H1 (cell line): ENCODE measurements at regions not wholly inside any gene's neighbourhood (a gene's known extent, or its start where the extent isn't known, plus 50 kb on each side); places are given as distances from the start of the nearest gene placed in this dataset.

ENCODE experiments used
- CTCF ChIA-PET: fragments of 300-600 bp; sonication (Branson Sonifier 250); formaldehyde crosslinking; loops from one replicate; lab custom pipeline; 2021; ENCODE audit not compliant: partially characterized antibody; lab: Charles Lee
- POLR2A ChIA-PET: fragments of 300-600 bp; sonication (Branson Sonifier 250); formaldehyde crosslinking; loops from one replicate; lab custom pipeline; 2021; ENCODE audit warnings: inconsistent platforms; ENCODE audit not compliant: partially characterized antibody; lab: Charles Lee
- DNase-seq, 2 experiments: peaks; one replicate each; pipeline versions ENCODE4 v3.0.0 to v3.0.0-alpha.2; 2010 to 2022; ENCODE audit warnings: low spot score in 2 of 2, low read depth in 1 of 2, mixed read lengths in 1 of 2
- FAIRE-seq: peaks from 2 replicates; lab custom pipeline; 2011; peaks lifted over from hg19 to GRCh38; lab: Jason Lieb, UNC
- H2AFZ ChIP-seq: 2 replicates; pipeline ENCODE4 v1.8.1; 2012; ENCODE audit warnings: low read length, inconsistent platforms
- H2AK5ac ChIP-seq: 2 replicates; pipeline ENCODE4 v1.6.1; 2013; ENCODE audit warnings: low read depth, low read length
- H2BK120ac ChIP-seq: replicated peaks from 2 replicates; pipeline ENCODE3; 2013; ENCODE audit warnings: low read depth, low read length, inconsistent platforms
- H2BK12ac ChIP-seq: 2 replicates; pipeline ENCODE4 v1.6.1; 2013; ENCODE audit warnings: low read depth, low read length
- H2BK15ac ChIP-seq: 2 replicates; pipeline ENCODE4 v1.6.1; 2013; ENCODE audit warnings: low read length
- H2BK20ac ChIP-seq: 2 replicates; pipeline ENCODE4 v1.6.1; 2013; ENCODE audit warnings: low read length
- H2BK5ac ChIP-seq: 2 replicates; pipeline ENCODE4 v1.6.1; 2013; ENCODE audit warnings: low read depth, low read length
- H3K14ac ChIP-seq: 2 replicates; pipeline ENCODE4 v1.6.1; 2013; ENCODE audit warnings: inconsistent platforms; ENCODE audit not compliant: insufficient read length
- H3K18ac ChIP-seq: 2 replicates; pipeline ENCODE4 v1.6.1; 2013; ENCODE audit warnings: low read length; ENCODE audit errors: extremely low read depth
- H3K23ac ChIP-seq: 2 replicates; pipeline ENCODE4 v1.6.1; 2013; ENCODE audit warnings: inconsistent platforms; ENCODE audit not compliant: insufficient read length
- H3K23me2 ChIP-seq: 2 replicates; pipeline ENCODE4 v1.6.1; 2013; ENCODE audit warnings: low read depth, low read length
- H3K27ac ChIP-seq: 2 replicates; pipeline ENCODE4 v1.6.1; 2011; ENCODE audit warnings: low read depth, low read length, inconsistent platforms
- H3K27me3 ChIP-seq, 4 experiments: replicated peaks in 1 of 4; 1 replicate in 1 of 4; 2 replicates in 3 of 4; pipeline versions ENCODE4 v1.6.1 to v1.8.1; 2011 to 2013; ENCODE audit warnings: low read length in 3 of 4, mild to moderate bottlenecking in 3 of 4, inconsistent platforms in 2 of 4, mixed read lengths in 2 of 4, moderate library complexity in 1 of 4; ENCODE audit not compliant: control insufficient read depth in 3 of 4, insufficient read depth in 3 of 4; ENCODE audit errors: extremely low read depth in 1 of 4
- H3K36me3 ChIP-seq, 4 experiments: 2 replicates each; pipeline versions ENCODE4 v1.6.1 to v1.8.1; 2011 to 2013; ENCODE audit warnings: mild to moderate bottlenecking in 4 of 4, low read length in 3 of 4, moderate library complexity in 2 of 4, control low read depth in 1 of 4, inconsistent platforms in 1 of 4; ENCODE audit not compliant: insufficient read depth in 4 of 4, control insufficient read depth in 2 of 4
- H3K4ac ChIP-seq: replicated peaks from 2 replicates; pipeline ENCODE3; 2013; ENCODE audit warnings: low read length, low read depth, mixed read lengths, inconsistent platforms; ENCODE audit not compliant: insufficient read length
- H3K4me1 ChIP-seq, 4 experiments: replicated peaks in 1 of 4; 1 replicate in 1 of 4; 2 replicates in 3 of 4; pipeline versions ENCODE4 v1.6.1 to v1.8.1; 2011 to 2013; ENCODE audit warnings: low read length in 3 of 4, inconsistent platforms in 2 of 4, mixed read lengths in 1 of 4; ENCODE audit not compliant: insufficient read depth in 4 of 4, control insufficient read depth in 3 of 4
- H3K4me2 ChIP-seq, 2 experiments: 2 replicates each; pipeline versions ENCODE4 v1.6.1 to v1.8.1; 2011 to 2013; ENCODE audit warnings: low read depth in 2 of 2, low read length in 2 of 2, control low read depth in 1 of 2, inconsistent platforms in 1 of 2, mild to moderate bottlenecking in 1 of 2; ENCODE audit not compliant: insufficient read depth in 1 of 2
- H3K4me3 ChIP-seq, 4 experiments: fragments of 200-600, 300-600 bp in 1 of 4; sonication (generic), shearing (Covaris generic), sonication (Bioruptor Twin) in 1 of 4; 2 replicates each; pipeline versions ENCODE4 v1.5.1 to v1.8.1; 2011 to 2016; ENCODE audit warnings: low read length in 4 of 4, low read depth in 3 of 4, control low read depth in 2 of 4, inconsistent platforms in 2 of 4, mild to moderate bottlenecking in 2 of 4, mixed read lengths in 1 of 4, moderate library complexity in 1 of 4; ENCODE audit not compliant: insufficient read depth in 2 of 4; ENCODE audit errors: extremely low read depth in 1 of 4
- H3K56ac ChIP-seq: replicated peaks from 2 replicates; pipeline ENCODE3; 2013; ENCODE audit warnings: low read depth, mild to moderate bottlenecking, mixed read lengths, low read length, inconsistent platforms; ENCODE audit not compliant: insufficient read length
- H3K79me1 ChIP-seq: 2 replicates; pipeline ENCODE4 v1.6.1; 2013; ENCODE audit warnings: low read depth, low read length, control low read depth
- H3K79me2 ChIP-seq, 2 experiments: 2 replicates each; pipeline versions ENCODE4 v1.6.1 to v1.8.1; 2012 to 2013; ENCODE audit warnings: low read length in 2 of 2, mild to moderate bottlenecking in 2 of 2, inconsistent platforms in 1 of 2; ENCODE audit not compliant: insufficient read depth in 2 of 2, control insufficient read depth in 1 of 2
- H3K9ac ChIP-seq, 4 experiments: replicated peaks in 1 of 4; 1 replicate in 1 of 4; 2 replicates in 3 of 4; pipeline versions ENCODE4 v1.6.1 to v1.8.1; 2011 to 2013; ENCODE audit warnings: low read depth in 3 of 4, low read length in 3 of 4, control low read depth in 2 of 4, mild to moderate bottlenecking in 2 of 4, moderate library complexity in 2 of 4, inconsistent platforms in 1 of 4; ENCODE audit errors: extremely low read depth in 1 of 4
- H3K9me3 ChIP-seq, 2 experiments: 2 replicates each; pipeline versions ENCODE4 v1.6.1 to v1.8.1; 2012 to 2013; ENCODE audit warnings: mild to moderate bottlenecking in 2 of 2, moderate library complexity in 2 of 2, control low read depth in 1 of 2, inconsistent platforms in 1 of 2, low read depth in 1 of 2, low read length in 1 of 2, mixed read lengths in 1 of 2; ENCODE audit not compliant: insufficient read depth in 2 of 2
- H4K20me1 ChIP-seq, 2 experiments: replicated peaks in 1 of 2; 2 replicates each; pipeline versions ENCODE3 to v1.8.1; 2011 to 2013; ENCODE audit warnings: inconsistent platforms in 2 of 2, low read length in 2 of 2, mild to moderate bottlenecking in 1 of 2; ENCODE audit not compliant: insufficient read depth in 2 of 2, control insufficient read depth in 1 of 2
- H4K5ac ChIP-seq: 2 replicates; pipeline ENCODE4 v1.6.1; 2013; ENCODE audit warnings: low read length, low read depth, mixed read lengths, inconsistent platforms; ENCODE audit not compliant: insufficient read length
- H4K8ac ChIP-seq: 2 replicates; pipeline ENCODE4 v1.8.0; 2013; ENCODE audit warnings: mild to moderate bottlenecking, moderate library complexity, low read length, inconsistent platforms; ENCODE audit not compliant: insufficient read depth; ENCODE audit errors: extremely low read depth
- H4K91ac ChIP-seq: replicated peaks from 2 replicates; pipeline ENCODE3; 2013; ENCODE audit warnings: low read length, mixed read lengths, inconsistent platforms; ENCODE audit not compliant: insufficient read length
- BRCA1 ChIP-seq: IDR thresholded peaks from 2 replicates; pipeline ENCODE4 v1.6.1; 2012; ENCODE audit warnings: low read depth, low read length, improper control_type of control experiment
- CBX8 ChIP-seq: fragments of 300-800, 300-1000 bp; sonication (generic); IDR thresholded peaks from 2 replicates; pipeline ENCODE4 v1.7.1; 2016; ENCODE audit warnings: low read depth, low read length, borderline replicate concordance
- POU5F1 ChIP-seq: IDR thresholded peaks from 2 replicates; pipeline ENCODE4 v1.6.1; 2011; ENCODE audit warnings: low read depth, mild to moderate bottlenecking, low read length, moderate library complexity
- RNF2 ChIP-seq: fragments of 200-900, 300-1000 bp; sonication (generic); IDR thresholded peaks from 2 replicates; pipeline ENCODE4 v1.7.1; 2016; ENCODE audit warnings: borderline replicate concordance, low read depth, mild to moderate bottlenecking, antibody characterized with exemption, low read length; ENCODE audit not compliant: poor library complexity, severe bottlenecking; ENCODE audit errors: missing control alignments
- WGBS, 2 experiments: shearing (Covaris generic) in 1 of 2; methylation state at CpG; one replicate each; pipeline versions ENCODE4 v1.1.6 to v1.1.7; 2013 to 2015; ENCODE audit warnings: low lambda C conversion rate in 2 of 2, mixed read lengths in 2 of 2, inconsistent platforms in 1 of 2, low coverage in 1 of 2, missing lambda C conversion rate in 1 of 2; ENCODE audit not compliant: insufficient replicate concordance in 2 of 2, insufficient coverage in 1 of 2, insufficient read length in 1 of 2; ENCODE audit errors: extremely low coverage in 1 of 2, missing lambda C conversion rate in 1 of 2; 5-methylcytosine and 5-hydroxymethylcytosine counted together
- TF ChIP-seq, protein P1 (sequence below): IDR thresholded peaks from 2 replicates; pipeline ENCODE4 v1.6.1; 2012; ENCODE audit warnings: low read length, inconsistent platforms

DNA sequence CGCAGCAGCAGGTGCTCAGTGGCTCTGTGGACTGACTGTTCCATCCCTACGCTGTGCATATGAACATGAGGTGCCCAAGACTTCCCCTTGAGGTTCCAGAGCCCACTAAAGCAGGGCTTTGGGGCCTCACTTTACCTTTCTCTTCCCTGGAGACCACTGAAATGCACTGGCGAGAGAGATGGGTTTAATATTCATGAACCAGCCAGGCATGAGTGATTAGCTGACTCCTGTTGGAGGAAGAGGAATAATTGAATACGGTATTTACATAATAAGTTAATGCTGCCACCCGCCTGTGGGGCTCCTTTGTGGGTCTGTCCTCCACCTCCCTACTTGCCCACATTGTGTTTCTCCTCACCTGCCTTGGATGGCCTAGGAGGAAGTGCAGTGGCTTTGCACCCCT lies 263.4 kb downstream of the TLE3 start:
- ChIA-PET CTCF (interaction anchor here (0.5 to 1.9 kb wide), 5 partner anchors 14 to 1805 kb away, joined by 3 to 5 read pairs (median 3); no protein-coding TSS in a partner anchor), POLR2A (interaction anchor here (1.2 to 1.3 kb wide), 2 partner anchors 19 to 74 kb away, joined by 3 read pairs; no protein-coding TSS in a partner anchor)
- H3K4me3 ChIP-seq, result no peak overlapping the region
- H3K4me2 ChIP-seq, result no peak overlapping the region
- no peak overlapping the region for H2BK120ac ChIP-seq
- no peaks in the 10 kb centered on the region for H3K36me3 ChIP-seq
- H2BK20ac ChIP-seq, result no peak overlapping the region
- H3K18ac ChIP-seq, result no peak overlapping the region
- no peak overlapping the region for H4K5ac ChIP-seq
- H4K8ac ChIP-seq, result no peak overlapping the region; the same call in 1 of the 2 replicates
- H3K9ac ChIP-seq, result no peak overlapping the region
- H4K91ac ChIP-seq, result no peak overlapping the region
- H3K9me3 ChIP-seq, result no peaks in the 10 kb centered on the region
- no peak overlapping the region for H3K23ac ChIP-seq
- no peaks in the 10 kb centered on the region for H4K20me1 ChIP-seq
- FAIRE-seq (no peak), DNase-seq (no peak)
- H3K79me2 ChIP-seq, result no peaks in the 10 kb centered on the region
- no peak overlapping the region for H2BK12ac ChIP-seq
- no peak overlapping the region for H2AFZ ChIP-seq
- no peak overlapping the region for H3K56ac ChIP-seq
- peaks cover 2% of the 10 kb centered on the region; the same call in 1 of the 2 replicates for H3K23me2 ChIP-seq
- H2AK5ac ChIP-seq, result no peak overlapping the region
- H2BK15ac ChIP-seq, result no peak overlapping the region
- H3K4ac ChIP-seq, result no peak overlapping the region
- H2BK5ac ChIP-seq, result no peak overlapping the region
- H3K4me1 ChIP-seq, result no peaks in the 10 kb centered on the region; a peak in 1 of 7 replicates
- no peak overlapping the region for H3K27ac ChIP-seq
- no peaks in the 10 kb centered on the region for H3K27me3 ChIP-seq
- WGBS, 2 experiments, result 88% methylated on average over 5 of the region's 5 CpGs; no CpG with 5 or more reads in 1 of the 2 experiments
- no peaks in the 10 kb centered on the region for H3K79me1 ChIP-seq
- no peak overlapping the region for H3K14ac ChIP-seq
- TF ChIP-seq CBX8 (no peak), POU5F1 (no peak), BRCA1 (no peak), RNF2 (no peak)
- TF ChIP-seq, protein P1, sequence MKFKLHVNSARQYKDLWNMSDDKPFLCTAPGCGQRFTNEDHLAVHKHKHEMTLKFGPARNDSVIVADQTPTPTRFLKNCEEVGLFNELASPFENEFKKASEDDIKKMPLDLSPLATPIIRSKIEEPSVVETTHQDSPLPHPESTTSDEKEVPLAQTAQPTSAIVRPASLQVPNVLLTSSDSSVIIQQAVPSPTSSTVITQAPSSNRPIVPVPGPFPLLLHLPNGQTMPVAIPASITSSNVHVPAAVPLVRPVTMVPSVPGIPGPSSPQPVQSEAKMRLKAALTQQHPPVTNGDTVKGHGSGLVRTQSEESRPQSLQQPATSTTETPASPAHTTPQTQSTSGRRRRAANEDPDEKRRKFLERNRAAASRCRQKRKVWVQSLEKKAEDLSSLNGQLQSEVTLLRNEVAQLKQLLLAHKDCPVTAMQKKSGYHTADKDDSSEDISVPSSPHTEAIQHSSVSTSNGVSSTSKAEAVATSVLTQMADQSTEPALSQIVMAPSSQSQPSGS, result no peak
